Thyroid gland (tissue), 4 donors: ENCODE measurements at regions not wholly inside any gene's neighbourhood (a gene's known extent, or its start where the extent isn't known, plus 50 kb on each side); places are given as distances from the start of the nearest gene placed in this dataset.

Experiments used
- DNase-seq, 2 donors: peaks; one replicate each; pipeline ENCODE4 v3.0.0-alpha.2; 2019
- H3K27ac ChIP-seq, 3 donors: fragments of 200-600 bp; sonication (generic); 1 replicate in 2 of 3; 2 replicates in 1 of 3; pipeline ENCODE4 v1.5.1; 2016 to 2019; ENCODE audit warnings: mild to moderate bottlenecking in 1 of 3, moderate library complexity in 1 of 3
- H3K27me3 ChIP-seq: fragments of 200-600 bp; sonication (generic); one replicate; pipeline ENCODE4 v1.5.1; 2019
- H3K36me3 ChIP-seq, 2 donors: fragments of 200-600 bp; sonication (generic); one replicate each; pipeline ENCODE4 v1.5.1; 2016 to 2019
- H3K4me1 ChIP-seq, 2 donors: fragments of 200-600 bp; sonication (generic); one replicate each; pipeline ENCODE4 v1.5.1; 2017 to 2019
- H3K4me3 ChIP-seq, 3 donors: fragments of 200-600 bp; sonication (generic); replicated peaks in 1 of 3; 1 replicate in 2 of 3; 2 replicates in 1 of 3; pipeline ENCODE4 v1.5.1; 2016; ENCODE audit warnings: mild to moderate bottlenecking in 1 of 3
- H3K9me3 ChIP-seq: fragments of 200-600 bp; sonication (generic); one replicate; pipeline ENCODE4 v1.5.1; 2017
- POLR2A ChIP-seq, 2 donors: fragments of 450-650 bp; IDR thresholded peaks; one replicate each; pipeline ENCODE4 v1.6.1; 2017; ENCODE audit warnings: antibody characterized with exemption in 2 of 2, mild to moderate bottlenecking in 2 of 2, moderate library complexity in 1 of 2
- WGBS, 2 donors: methylation state at CpG; one replicate each; pipeline ENCODE4 v1.1.5; 2017; 5-methylcytosine and 5-hydroxymethylcytosine counted together
- intact Hi-C: fragments of 100-400 bp; cut with DNase I; formaldehyde crosslinking; loops from one replicate; pipeline ENCODE4 v1.15.1; 2023
- TF ChIP-seq, protein P1 (sequence below), 6 experiments: fragments of 200-600 bp in 3 of 6; fragments of 450-650 bp in 3 of 6; sonication (generic) in 3 of 6; IDR thresholded peaks; one replicate each; pipeline ENCODE4 v1.5.1; 2016 to 2019; ENCODE audit warnings: antibody characterized with exemption in 6 of 6, mild to moderate bottlenecking in 2 of 6, inconsistent platforms in 1 of 6, moderate library complexity in 1 of 6

- WGBS, 2 donors: 80 to 87% methylated on average over 4 of the region's 4 CpGs
- Histone ChIP-seq H3K27ac (no peak overlapping the region), H3K4me3 (no peak overlapping the region), H3K36me3 (no peaks in the 10 kb centered on the region), H3K4me1 (no peaks in the 10 kb centered on the region), H3K27me3 (no peaks in the 10 kb centered on the region), H3K9me3 (no peaks in the 10 kb centered on the region)
- TF ChIP-seq POLR2A (IDR thresholded peaks at IDR 0.05): no peak
- TF ChIP-seq, protein P1, sequence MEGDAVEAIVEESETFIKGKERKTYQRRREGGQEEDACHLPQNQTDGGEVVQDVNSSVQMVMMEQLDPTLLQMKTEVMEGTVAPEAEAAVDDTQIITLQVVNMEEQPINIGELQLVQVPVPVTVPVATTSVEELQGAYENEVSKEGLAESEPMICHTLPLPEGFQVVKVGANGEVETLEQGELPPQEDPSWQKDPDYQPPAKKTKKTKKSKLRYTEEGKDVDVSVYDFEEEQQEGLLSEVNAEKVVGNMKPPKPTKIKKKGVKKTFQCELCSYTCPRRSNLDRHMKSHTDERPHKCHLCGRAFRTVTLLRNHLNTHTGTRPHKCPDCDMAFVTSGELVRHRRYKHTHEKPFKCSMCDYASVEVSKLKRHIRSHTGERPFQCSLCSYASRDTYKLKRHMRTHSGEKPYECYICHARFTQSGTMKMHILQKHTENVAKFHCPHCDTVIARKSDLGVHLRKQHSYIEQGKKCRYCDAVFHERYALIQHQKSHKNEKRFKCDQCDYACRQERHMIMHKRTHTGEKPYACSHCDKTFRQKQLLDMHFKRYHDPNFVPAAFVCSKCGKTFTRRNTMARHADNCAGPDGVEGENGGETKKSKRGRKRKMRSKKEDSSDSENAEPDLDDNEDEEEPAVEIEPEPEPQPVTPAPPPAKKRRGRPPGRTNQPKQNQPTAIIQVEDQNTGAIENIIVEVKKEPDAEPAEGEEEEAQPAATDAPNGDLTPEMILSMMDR (IDR thresholded peaks at IDR 0.05): no peak
- intact Hi-C loops: no loop called here
- DNase-seq: no peak
Measured at GRCh38 chr15:92291900-92292299, 101.8 kb upstream of the ST8SIA2 start.

DNA sequence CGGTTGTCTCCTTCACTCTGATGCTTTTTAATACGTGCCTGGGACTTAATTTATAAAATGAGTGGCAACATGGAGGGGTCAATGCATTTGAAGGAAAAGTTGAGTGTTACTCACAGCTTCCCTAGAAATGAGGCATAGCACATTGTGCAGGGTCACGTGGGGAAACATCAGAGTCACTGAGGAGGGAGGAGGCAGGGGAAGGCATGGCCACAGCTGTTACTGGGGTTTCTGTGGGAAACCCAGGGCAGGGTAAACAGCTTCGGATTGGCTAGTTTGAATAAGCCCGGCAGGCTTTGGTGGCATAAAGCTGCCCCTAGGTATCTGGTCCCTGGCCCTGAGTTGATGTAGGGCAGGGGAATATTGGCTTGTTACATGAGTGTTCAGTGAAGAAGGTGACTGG lies 98.9 kb upstream of the ST8SIA2 start:
- DNase-seq: no peak
- TF ChIP-seq POLR2A (IDR thresholded peaks at IDR 0.05): no peak
- TF ChIP-seq, protein P1 (IDR thresholded peaks at IDR 0.05): no peak
- WGBS, 2 donors: 72 to 74% methylated on average over 5 of the region's 5 CpGs
- no peaks in the 10 kb centered on the region for H3K4me1 ChIP-seq
- intact Hi-C loops: no loop called here
- no peaks in the 10 kb centered on the region for H3K27me3 ChIP-seq
- H3K27ac ChIP-seq: no peak overlapping the region
- H3K36me3 ChIP-seq: no peaks in the 10 kb centered on the region
- no peak overlapping the region for H3K4me3 ChIP-seq
- no peaks in the 10 kb centered on the region for H3K9me3 ChIP-seq

GRCh38 chr15:92304223-92304975 lies 89.3 kb upstream of the ST8SIA2 start:
- 41 to 61% methylated on average over 9 to 12 of the region's 12 CpGs for WGBS, 2 donors
- H3K27me3 ChIP-seq: no peaks in the 10 kb centered on the region
- no peak overlapping the region for H3K4me3 ChIP-seq
- no peak for TF ChIP-seq POLR2A (IDR thresholded peaks at IDR 0.05)
- TF ChIP-seq, protein P1 (IDR thresholded peaks at IDR 0.05): no peak
- intact Hi-C loops: no loop called here
- H3K4me1 ChIP-seq: no peaks in the 10 kb centered on the region
- no peak overlapping the region for H3K27ac ChIP-seq
- no peaks in the 10 kb centered on the region for H3K36me3 ChIP-seq
- no peak for DNase-seq
- no peaks in the 10 kb centered on the region for H3K9me3 ChIP-seq

DNA sequence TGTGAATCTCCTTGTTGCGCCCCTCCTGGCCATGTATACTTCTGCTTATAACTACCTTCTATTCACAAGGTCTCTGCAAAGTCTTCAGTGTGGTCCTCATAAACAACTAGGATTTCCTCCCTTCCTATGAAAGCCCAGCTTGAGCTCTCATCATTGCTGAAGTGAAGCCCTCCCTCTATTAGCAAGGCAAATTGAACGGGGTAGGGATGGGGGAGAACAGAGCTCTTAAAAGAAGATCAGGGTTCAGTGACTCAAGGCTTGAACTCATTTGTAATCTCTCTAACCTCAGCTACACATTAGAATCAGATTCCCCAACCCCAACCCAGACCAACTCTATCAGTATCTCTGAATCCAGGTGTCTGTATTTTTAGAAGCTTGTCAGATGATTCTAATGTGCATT lies 88.3 kb upstream of the ST8SIA2 start:
- intact Hi-C loops: no loop called here
- WGBS, 2 donors: 58 to 67% methylated on average over 2 of the region's 2 CpGs
- no peaks in the 10 kb centered on the region for H3K36me3 ChIP-seq
- no peaks in the 10 kb centered on the region for H3K27me3 ChIP-seq
- H3K4me3 ChIP-seq: no peak overlapping the region
- TF ChIP-seq, protein P1 (IDR thresholded peaks at IDR 0.05): no peak
- no peak for TF ChIP-seq POLR2A (IDR thresholded peaks at IDR 0.05)
- no peak overlapping the region for H3K27ac ChIP-seq
- H3K4me1 ChIP-seq: no peaks in the 10 kb centered on the region
- no peak for DNase-seq
- no peaks in the 10 kb centered on the region for H3K9me3 ChIP-seq

DNA sequence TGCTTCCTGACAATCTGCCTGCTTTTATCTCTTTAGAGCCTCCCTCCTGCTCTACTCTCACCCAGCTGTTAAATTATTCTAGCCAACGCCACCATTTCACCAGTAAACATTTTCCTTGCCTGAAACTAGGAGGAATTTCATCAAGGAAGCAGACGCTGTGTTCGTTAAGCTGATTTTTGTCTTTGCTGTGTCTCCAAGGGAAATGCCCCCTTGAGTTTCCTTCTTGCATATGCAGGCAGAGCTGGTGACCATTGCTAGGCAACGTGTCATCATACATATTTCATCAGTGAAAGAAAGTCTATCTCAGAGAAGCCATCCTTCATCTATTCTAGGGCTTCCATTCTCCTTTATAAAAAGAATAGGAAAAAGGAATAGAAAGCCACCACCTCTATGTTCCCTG lies 87.0 kb upstream of the ST8SIA2 start:
- 28 to 30% methylated on average over 4 of the region's 4 CpGs for WGBS, 2 donors
- no peaks in the 10 kb centered on the region for H3K9me3 ChIP-seq
- intact Hi-C loops: no loop called here
- no peaks in the 10 kb centered on the region for H3K4me1 ChIP-seq
- no peak overlapping the region for H3K4me3 ChIP-seq
- TF ChIP-seq, protein P1 (IDR thresholded peaks at IDR 0.05): no peak
- TF ChIP-seq POLR2A (IDR thresholded peaks at IDR 0.05): no peak
- no peaks in the 10 kb centered on the region for H3K36me3 ChIP-seq
- H3K27ac ChIP-seq: no peak overlapping the region
- no peaks in the 10 kb centered on the region for H3K27me3 ChIP-seq
- no peak for DNase-seq
